Heart right ventricle (tissue), 16 donors: ENCODE measurements at regions not wholly inside any gene's neighbourhood (a gene's known extent, or its start where the extent isn't known, plus 50 kb on each side); places are given as distances from the start of the nearest gene placed in this dataset.

Source experiments
- ATAC-seq, 8 donors: fragments of 200-7000 bp; cut with Tn5 transposase; one replicate each; pipeline ENCODE4 v1.9.1; 2020; ENCODE audit warnings: mild to moderate bottlenecking in 8 of 8, moderate library complexity in 8 of 8, moderate number of reproducible peaks in 1 of 8
- DNase-seq, 2 donors: peaks; one replicate each; pipeline ENCODE4 v3.0.0-alpha.2; 2020
- H3K27ac ChIP-seq, 10 donors: fragments of 200-600 bp; sonication (generic) in 2 of 10; one replicate each; pipeline versions ENCODE4 v1.5.0 to v1.8.0; 2020 to 2022; ENCODE audit warnings: mild to moderate bottlenecking in 3 of 10
- H3K27me3 ChIP-seq, 7 donors: fragments of 200-600 bp; one replicate each; pipeline ENCODE4 v1.8.0; 2021 to 2022; ENCODE audit warnings: mild to moderate bottlenecking in 2 of 7
- H3K36me3 ChIP-seq, 9 donors: fragments of 200-600 bp; sonication (generic) in 1 of 9; one replicate each; pipeline versions ENCODE4 v1.5.0 to v1.8.0; 2020 to 2022; ENCODE audit warnings: mild to moderate bottlenecking in 2 of 9
- H3K4me1 ChIP-seq, 9 donors: fragments of 200-600 bp; sonication (generic) in 1 of 9; one replicate each; pipeline versions ENCODE4 v1.5.0 to v1.8.0; 2020 to 2022; ENCODE audit warnings: mild to moderate bottlenecking in 4 of 9
- H3K4me3 ChIP-seq, 10 donors: fragments of 200-600 bp; sonication (generic) in 2 of 10; one replicate each; pipeline versions ENCODE4 v1.5.0 to v1.8.0; 2020 to 2022; ENCODE audit warnings: mild to moderate bottlenecking in 7 of 10, moderate library complexity in 2 of 10
- H3K9me3 ChIP-seq, 11 donors: fragments of 200-600 bp in 10 of 11; sonication (generic) in 2 of 11; one replicate each; pipeline versions ENCODE4 v1.5.0 to v1.8.0; 2013 to 2022; ENCODE audit warnings: mild to moderate bottlenecking in 2 of 11, control low read depth in 1 of 11, moderate library complexity in 1 of 11
- WGBS, 2 donors: extraction: QIAGEN DNeasy Blood & Tissue Kit; methylation state at CpG; one replicate each; pipeline ENCODE4 v1.1.7; 2013; ENCODE audit warnings: inconsistent platforms in 1 of 2; 5-methylcytosine and 5-hydroxymethylcytosine counted together
- intact Hi-C, 10 donors: fragments of 100-400 bp; cut with DNase I; formaldehyde crosslinking; loops; one replicate each; pipeline versions ENCODE4 v1.11.1 to v1.14.2; 2022
- TF ChIP-seq, protein P1 (sequence below), 9 donors: fragments of 200-600 bp; sonication (generic) in 2 of 9; IDR thresholded peaks; one replicate each; pipeline versions ENCODE4 v1.5.0 to v1.8.0; 2021 to 2022; ENCODE audit warnings: antibody characterized with exemption in 9 of 9, mild to moderate bottlenecking in 5 of 9, moderate library complexity in 1 of 9
- donor health status: Arrhythmogenic right ventricular cardiomyopathy.
- donor health status: ischemic (EF 13 %, LVEDD 7.1; RV severe dilation, severe dysfunction).
- donor health status: healthy with polysubstance abuse.
- donor health status: DM: no; HTN: yes; CAD: no.
- donor health status: DM: no; HTN: no; CAD: no.
- donor health status: ischemic (EF 25% LVEDD 6.9; RV normal size, moderate dysfunction).
- donor health status: ischemic (EF 25% LVEDD 5.7; RV mildly dilated, moderate dysfunction).
- donor health status: healthy.
- donor health status: DM: yes; HTN: yes; CAD: no.
- donor health status: Ischemic cardiomyopathy.
- donor health status: ischemic (EF 35%, LVEDD 5.7; RV mildly dilated, moderate dysfunction).
- donor health status: nonischemic (EF 11% LVEDD 7.7; RV severe dilation, severe dysfunction).
- donor health status: DM: yes; HTN: yes; CAD: no.
- donor health status: PGD.
- donor health status: ischemic (EF 29% LVEDD 5.4; RV normal size, mild dysfunction).
- donor health status: nonischemic (EF 23%, LVEDD 6.1; RV moderate dilation, normal function).

DNA sequence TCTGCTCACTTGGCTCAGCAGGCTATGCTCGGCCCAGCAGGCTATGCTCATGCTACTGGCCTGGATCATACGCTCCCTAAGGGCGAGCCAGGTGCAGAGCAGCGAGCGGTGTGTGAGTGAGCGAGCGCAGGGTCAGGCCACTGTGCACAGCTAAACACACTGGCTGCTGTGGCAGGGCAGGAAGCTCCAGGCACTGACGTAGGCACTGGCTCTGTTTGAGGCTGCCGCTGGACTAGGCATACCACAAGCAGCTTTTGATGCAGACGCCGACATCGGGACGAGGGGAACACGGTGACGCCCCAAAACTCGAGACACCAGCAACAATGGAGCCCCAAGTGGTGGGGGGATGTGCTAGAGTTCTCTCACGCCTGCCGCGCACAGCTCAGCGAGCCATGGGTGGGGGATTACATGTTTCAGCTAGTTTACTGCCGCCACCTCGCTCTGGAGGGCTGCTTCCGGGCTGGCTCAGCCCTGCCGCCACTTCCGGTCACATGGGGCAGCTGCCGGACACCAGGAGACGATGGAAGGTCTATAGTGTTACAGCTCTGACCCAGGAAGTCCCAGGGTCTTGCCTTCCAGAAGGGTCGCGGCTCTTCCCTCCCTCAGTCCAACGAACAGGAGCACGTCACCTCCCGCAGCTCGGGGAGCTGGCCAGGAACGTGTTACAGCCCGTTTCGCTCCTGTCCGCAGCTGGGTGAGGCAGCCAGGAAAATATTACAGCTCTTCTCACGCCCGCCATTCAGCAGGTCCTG is 1176.9 kb upstream of the LRRTM1 start:
- WGBS, 2 donors: 91 to 92% methylated on average over 39 of the region's 39 CpGs
- DNase-seq: no peak
- Histone ChIP-seq H3K27ac (no peak overlapping the region), H3K4me1 (no peaks in the 10 kb centered on the region), H3K36me3 (no peaks in the 10 kb centered on the region), H3K9me3 (peaks cover 0 to 54% (median 0%) of the 10 kb centered on the region in 11 donors), H3K4me3 (no peak overlapping the region), H3K27me3 (no peaks in the 10 kb centered on the region)
- intact Hi-C loops: no loop called here
- ATAC-seq: no peak
- TF ChIP-seq, protein P1, sequence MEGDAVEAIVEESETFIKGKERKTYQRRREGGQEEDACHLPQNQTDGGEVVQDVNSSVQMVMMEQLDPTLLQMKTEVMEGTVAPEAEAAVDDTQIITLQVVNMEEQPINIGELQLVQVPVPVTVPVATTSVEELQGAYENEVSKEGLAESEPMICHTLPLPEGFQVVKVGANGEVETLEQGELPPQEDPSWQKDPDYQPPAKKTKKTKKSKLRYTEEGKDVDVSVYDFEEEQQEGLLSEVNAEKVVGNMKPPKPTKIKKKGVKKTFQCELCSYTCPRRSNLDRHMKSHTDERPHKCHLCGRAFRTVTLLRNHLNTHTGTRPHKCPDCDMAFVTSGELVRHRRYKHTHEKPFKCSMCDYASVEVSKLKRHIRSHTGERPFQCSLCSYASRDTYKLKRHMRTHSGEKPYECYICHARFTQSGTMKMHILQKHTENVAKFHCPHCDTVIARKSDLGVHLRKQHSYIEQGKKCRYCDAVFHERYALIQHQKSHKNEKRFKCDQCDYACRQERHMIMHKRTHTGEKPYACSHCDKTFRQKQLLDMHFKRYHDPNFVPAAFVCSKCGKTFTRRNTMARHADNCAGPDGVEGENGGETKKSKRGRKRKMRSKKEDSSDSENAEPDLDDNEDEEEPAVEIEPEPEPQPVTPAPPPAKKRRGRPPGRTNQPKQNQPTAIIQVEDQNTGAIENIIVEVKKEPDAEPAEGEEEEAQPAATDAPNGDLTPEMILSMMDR (IDR thresholded peaks at IDR 0.05): no peak

DNA sequence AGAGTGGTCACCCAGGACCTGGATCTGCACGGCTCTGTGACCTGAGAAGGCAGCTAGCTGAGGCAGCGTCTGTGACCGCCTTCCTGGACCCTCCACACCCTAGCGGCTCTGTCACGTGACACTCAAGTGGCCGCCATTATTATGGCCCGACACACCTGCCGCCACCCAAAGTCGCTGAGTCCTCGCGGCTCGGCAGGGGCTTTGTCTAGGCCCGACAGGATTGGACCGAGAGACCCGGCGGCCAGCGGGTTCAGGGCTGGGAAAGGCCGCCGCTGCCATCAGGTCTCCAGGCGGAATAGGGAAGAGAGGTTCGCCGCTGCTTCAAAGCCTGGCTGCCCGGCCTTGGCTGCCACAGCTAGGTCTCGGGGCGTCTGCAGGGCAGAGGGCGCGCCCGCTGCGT is 1162.5 kb upstream of the LRRTM1 start:
- WGBS, 2 donors: 95 to 96% methylated on average over 29 of the region's 29 CpGs
- TF ChIP-seq, protein P1 (IDR thresholded peaks at IDR 0.05): no peak
- intact Hi-C loops: no loop called here
- peak in 1 of 2 donors; percentile 2 for DNase-seq
- no peaks in the 10 kb centered on the region for H3K36me3 ChIP-seq
- H3K27ac ChIP-seq: no peak overlapping the region
- H3K4me1 ChIP-seq: no peaks in the 10 kb centered on the region
- H3K27me3 ChIP-seq: no peaks in the 10 kb centered on the region
- no peak for ATAC-seq
- H3K9me3 ChIP-seq: peaks cover 0 to 12% (median 0%) of the 10 kb centered on the region in 11 donors
- H3K4me3 ChIP-seq: no peak overlapping the region

DNA sequence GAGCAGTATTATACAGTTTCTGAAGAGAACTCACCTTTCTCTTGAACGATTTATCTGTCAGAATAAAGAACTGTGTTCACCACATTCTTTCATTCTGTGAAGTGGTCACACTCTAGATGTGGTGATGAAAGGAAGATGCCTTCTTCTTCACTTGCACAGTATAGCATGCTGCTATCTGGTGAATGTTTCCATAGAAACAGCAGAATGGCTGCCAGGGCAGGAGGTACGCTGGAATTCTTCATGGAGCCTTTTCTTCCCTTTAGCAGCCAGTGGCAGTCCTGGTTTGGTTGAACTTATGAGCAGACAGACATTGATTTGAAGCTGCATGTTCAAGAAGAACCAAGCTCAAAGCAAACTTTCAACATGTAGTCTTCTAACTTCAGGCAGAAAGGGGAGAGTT is 1157.9 kb upstream of the LRRTM1 start:
- no peak overlapping the region for H3K4me3 ChIP-seq
- ATAC-seq (no peak), DNase-seq (no peak)
- H3K36me3 ChIP-seq: no peaks in the 10 kb centered on the region
- intact Hi-C loops: no loop called here
- no peak overlapping the region for H3K27ac ChIP-seq
- H3K9me3 ChIP-seq: peaks cover 0 to 21% (median 0%) of the 10 kb centered on the region in 11 donors
- TF ChIP-seq, protein P1 (IDR thresholded peaks at IDR 0.05): no peak
- H3K4me1 ChIP-seq: no peaks in the 10 kb centered on the region
- WGBS, 2 donors: 56 to 61% methylated on average over 2 of the region's 2 CpGs
- no peaks in the 10 kb centered on the region for H3K27me3 ChIP-seq

DNA sequence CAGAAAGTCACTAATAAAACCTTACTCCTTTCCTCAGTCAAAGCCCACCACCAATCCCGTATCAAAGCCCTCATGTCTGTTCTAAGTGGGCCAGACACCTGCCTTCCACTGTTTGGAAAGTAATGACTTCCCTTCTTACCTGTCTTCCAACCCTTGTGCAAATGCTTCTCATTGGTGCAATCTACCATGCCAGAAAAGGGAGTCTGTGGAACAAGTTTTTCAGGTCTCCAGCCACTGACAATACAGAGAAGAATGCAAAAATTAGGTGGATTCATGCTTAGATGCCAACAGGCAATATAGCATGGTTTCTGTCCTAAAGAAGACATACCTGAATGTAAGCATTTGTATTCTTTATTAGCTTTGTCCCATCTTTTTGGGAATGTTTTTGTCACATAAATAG is 1140.6 kb upstream of the LRRTM1 start:
- H3K36me3 ChIP-seq: no peaks in the 10 kb centered on the region
- intact Hi-C loops: no loop called here
- 0 to 59% methylated on average over 1 of the region's 1 CpG for WGBS, 2 donors
- H3K27me3 ChIP-seq: no peaks in the 10 kb centered on the region
- no peaks in the 10 kb centered on the region for H3K9me3 ChIP-seq
- H3K4me3 ChIP-seq: no peak overlapping the region
- H3K27ac ChIP-seq: no peak overlapping the region
- DNase-seq (no peak), ATAC-seq (no peak)
- H3K4me1 ChIP-seq: no peaks in the 10 kb centered on the region
- TF ChIP-seq, protein P1 (IDR thresholded peaks at IDR 0.05): no peak
